Stomach smooth muscle (tissue), 2 donors: ENCODE measurements at regions not wholly inside any gene's neighbourhood (a gene's known extent, or its start where the extent isn't known, plus 50 kb on each side); places are given as distances from the start of the nearest gene placed in this dataset.

Experiments used
- H3K27ac ChIP-seq: one replicate; pipeline ENCODE4 v1.7.0; 2013; ENCODE audit warnings: mild to moderate bottlenecking, low read length, inconsistent platforms
- H3K27me3 ChIP-seq, 2 donors: one replicate each; pipeline ENCODE4 v1.7.0; 2013; ENCODE audit warnings: low read length in 2 of 2; ENCODE audit not compliant: insufficient read depth in 2 of 2, control insufficient read depth in 1 of 2
- H3K36me3 ChIP-seq, 2 donors: one replicate each; pipeline ENCODE4 v1.7.0; 2013; ENCODE audit warnings: low read length in 2 of 2; ENCODE audit not compliant: control insufficient read depth in 2 of 2, insufficient read depth in 2 of 2
- H3K4me1 ChIP-seq: one replicate; pipeline ENCODE4 v1.7.0; 2013; ENCODE audit warnings: low read length; ENCODE audit not compliant: control insufficient read depth, insufficient read depth
- H3K4me3 ChIP-seq, 2 donors: one replicate each; pipeline ENCODE4 v1.7.0; 2013; ENCODE audit warnings: low read length in 2 of 2
- H3K9ac ChIP-seq, 2 donors: one replicate each; pipeline ENCODE4 v1.7.0; 2013; ENCODE audit warnings: low read length in 2 of 2, mild to moderate bottlenecking in 1 of 2
- H3K9me3 ChIP-seq, 2 donors: one replicate each; pipeline ENCODE4 v1.7.0; 2013; ENCODE audit warnings: low read length in 2 of 2; ENCODE audit not compliant: control insufficient read depth in 2 of 2
- donor health status: healthy.
- donor health status: Pancreatic carcinoma.

DNA sequence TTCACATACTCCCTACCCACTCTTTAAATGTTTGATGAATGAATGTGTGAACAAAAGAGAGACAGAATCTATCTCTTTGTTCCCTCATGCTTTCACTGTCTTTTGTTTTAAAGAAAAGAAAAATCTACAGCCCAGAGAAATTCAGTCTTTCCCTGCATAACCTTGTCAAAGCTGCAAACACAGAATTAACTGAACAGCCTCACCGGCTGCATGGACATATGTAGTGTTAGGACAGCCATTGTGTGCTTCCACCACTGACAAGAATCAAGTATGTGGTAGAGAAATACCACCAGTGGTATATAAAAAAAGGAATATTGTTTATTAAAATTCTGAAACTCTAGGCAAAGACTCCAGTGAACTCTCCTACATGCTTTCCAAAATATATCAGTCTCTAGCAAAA lies 348.4 kb upstream of the NBEA start:
- Histone ChIP-seq H3K36me3 (no peaks in the 10 kb centered on the region), H3K27ac (no peak overlapping the region), H3K27me3 (no peaks in the 10 kb centered on the region), H3K4me1 (peaks cover 11% of the 10 kb centered on the region), H3K9ac (no peak overlapping the region), H3K9me3 (peaks cover 0 to 3% of the 10 kb centered on the region in 2 donors), H3K4me3 (no peak overlapping the region)

DNA sequence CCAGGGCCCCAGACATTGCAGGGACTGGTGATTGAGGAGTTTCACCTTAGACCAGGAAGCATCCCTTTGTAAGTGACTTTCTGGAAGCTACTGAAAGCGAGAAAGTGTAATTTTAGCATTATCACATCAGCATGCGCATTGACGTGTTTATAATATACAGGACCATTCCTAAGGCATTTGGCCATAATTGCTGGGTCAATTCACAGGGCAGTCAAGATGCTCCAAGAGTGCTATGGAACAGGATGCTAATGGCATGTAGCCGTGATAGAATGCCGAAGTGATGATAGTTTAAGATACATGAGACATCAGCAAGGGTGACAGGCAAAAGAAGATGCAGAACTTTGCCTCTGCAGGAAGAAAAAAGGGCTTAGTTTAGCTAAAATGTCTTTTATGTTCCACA lies 347.6 kb upstream of the NBEA start:
- Histone ChIP-seq H3K36me3 (no peaks in the 10 kb centered on the region), H3K27me3 (no peaks in the 10 kb centered on the region), H3K4me3 (no peak overlapping the region), H3K27ac (no peak overlapping the region), H3K9me3 (peaks cover 0 to 3% of the 10 kb centered on the region in 2 donors), H3K4me1 (peaks cover 11% of the 10 kb centered on the region), H3K9ac (no peak overlapping the region)

DNA sequence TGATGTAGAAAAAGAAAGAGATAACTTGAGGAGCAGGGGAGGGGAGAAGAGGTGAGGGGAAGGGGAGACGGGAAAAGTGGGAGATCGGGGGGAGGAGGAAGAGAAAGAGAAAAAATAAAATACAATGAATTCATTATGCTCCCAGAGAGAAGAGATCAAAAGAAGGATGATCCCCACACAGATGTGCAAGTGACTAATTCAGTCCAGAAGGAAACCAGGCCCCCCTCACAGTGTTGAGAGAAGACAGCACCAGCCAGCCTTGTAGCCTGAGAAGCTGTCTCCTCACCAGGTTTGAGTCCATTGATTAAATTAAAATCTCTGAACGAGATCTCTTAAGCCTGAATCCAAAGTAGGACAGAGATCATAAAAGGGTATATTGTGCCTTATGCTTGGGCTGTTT lies 333.7 kb upstream of the NBEA start:
- no peaks in the 10 kb centered on the region for H3K4me1 ChIP-seq
- no peaks in the 10 kb centered on the region for H3K27me3 ChIP-seq
- H3K27ac ChIP-seq, result no peak overlapping the region
- no peaks in the 10 kb centered on the region for H3K36me3 ChIP-seq
- H3K4me3 ChIP-seq, result no peak overlapping the region
- no peak overlapping the region for H3K9ac ChIP-seq
- H3K9me3 ChIP-seq, result no peaks in the 10 kb centered on the region

DNA sequence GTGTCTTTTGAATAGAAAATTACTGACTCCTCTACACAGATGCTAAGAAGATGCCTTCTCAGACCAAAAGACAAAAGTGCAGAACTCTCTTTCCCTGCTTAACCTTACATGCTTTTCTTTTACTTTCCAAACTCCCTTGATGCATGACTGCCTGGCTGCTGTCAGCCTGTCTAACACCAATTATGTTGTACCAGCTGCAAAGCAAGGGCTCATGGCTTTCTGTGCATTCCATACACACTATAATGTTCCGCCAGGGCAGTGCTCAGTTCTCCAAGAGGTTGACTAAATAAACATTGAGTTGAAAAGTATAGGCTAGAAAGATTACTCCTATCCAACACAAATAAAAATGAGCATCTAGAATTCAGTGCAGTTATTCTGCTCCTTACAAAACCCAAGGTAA lies 330.4 kb upstream of the NBEA start:
- Histone ChIP-seq H3K27ac (no peak overlapping the region), H3K27me3 (no peaks in the 10 kb centered on the region), H3K36me3 (no peaks in the 10 kb centered on the region), H3K4me3 (no peak overlapping the region), H3K9me3 (no peaks in the 10 kb centered on the region), H3K4me1 (no peaks in the 10 kb centered on the region), H3K9ac (no peak overlapping the region)

DNA sequence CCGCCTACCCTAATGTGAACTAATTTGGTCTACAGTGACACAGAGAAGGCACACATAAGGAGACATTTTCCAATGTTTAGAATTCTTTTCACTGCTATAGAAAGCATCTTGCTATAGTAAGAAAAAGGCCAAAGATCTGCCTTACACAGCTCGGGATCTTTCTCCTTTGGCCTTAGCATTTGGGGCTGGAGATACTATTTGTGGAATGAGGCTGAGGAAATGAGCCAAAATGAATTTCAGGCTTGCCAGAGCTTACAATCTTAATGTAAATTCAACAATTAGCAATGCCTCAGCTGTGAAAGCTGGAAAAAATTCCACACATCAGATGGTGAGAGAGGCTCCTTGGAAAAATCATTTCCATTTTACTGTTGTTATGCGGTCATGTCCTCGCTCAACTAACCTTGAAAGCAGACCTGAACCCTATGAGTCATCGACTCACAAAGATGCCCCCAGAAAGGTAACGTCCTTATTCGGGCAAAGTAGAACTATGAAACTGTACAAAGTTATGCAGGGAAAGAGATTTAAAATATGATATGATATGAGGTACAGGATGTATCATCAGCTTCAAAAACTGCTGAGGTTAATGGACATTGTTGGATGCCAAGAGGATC lies 324.5 kb upstream of the NBEA start:
- Histone ChIP-seq H3K9me3 (no peaks in the 10 kb centered on the region), H3K27me3 (no peaks in the 10 kb centered on the region), H3K4me1 (no peaks in the 10 kb centered on the region), H3K36me3 (no peaks in the 10 kb centered on the region), H3K9ac (no peak overlapping the region), H3K4me3 (no peak overlapping the region), H3K27ac (no peak overlapping the region)

DNA sequence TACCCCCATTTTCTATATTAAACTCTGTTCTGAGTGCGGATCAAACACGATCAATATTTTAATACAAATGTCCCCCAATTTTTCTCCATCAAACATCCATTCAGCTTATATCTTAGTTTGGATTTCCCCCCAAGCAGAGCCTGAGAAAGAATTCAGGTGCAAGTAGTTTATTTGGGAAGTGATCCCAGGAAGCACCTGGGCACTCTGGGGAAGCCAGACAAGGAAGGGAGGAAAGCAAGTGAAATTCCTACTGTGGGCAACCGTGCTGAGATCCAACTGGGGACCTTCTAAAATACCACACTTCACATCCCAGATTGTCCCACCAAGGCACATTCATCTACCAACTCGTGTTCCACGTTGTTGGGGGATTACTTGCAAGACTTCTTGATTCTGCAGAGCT lies 323.4 kb upstream of the NBEA start:
- H3K27ac ChIP-seq, result no peak overlapping the region
- H3K36me3 ChIP-seq, result no peaks in the 10 kb centered on the region
- no peak overlapping the region for H3K9ac ChIP-seq
- no peaks in the 10 kb centered on the region for H3K9me3 ChIP-seq
- no peaks in the 10 kb centered on the region for H3K27me3 ChIP-seq
- no peak overlapping the region for H3K4me3 ChIP-seq
- no peaks in the 10 kb centered on the region for H3K4me1 ChIP-seq

DNA sequence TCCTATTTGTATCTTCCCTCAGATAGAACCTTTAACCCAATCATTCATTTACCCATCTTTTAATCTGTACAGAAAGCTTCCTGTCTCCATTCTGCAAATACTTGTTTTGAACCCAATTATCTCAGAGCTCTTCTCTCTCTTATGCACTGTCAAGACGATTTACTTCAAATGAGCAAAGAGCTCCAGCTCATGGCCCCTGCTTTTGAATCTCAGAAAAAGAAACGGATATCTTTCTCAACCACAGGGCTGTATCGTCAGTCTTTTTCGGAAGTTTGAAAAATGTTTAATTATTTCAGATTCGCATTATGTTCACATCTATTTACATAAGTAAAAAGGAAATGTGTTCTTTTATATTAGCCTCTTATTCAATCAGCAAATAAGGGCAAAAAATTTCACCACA lies 322.7 kb upstream of the NBEA start:
- no peaks in the 10 kb centered on the region for H3K9me3 ChIP-seq
- H3K36me3 ChIP-seq, result no peaks in the 10 kb centered on the region
- H3K4me3 ChIP-seq, result no peak overlapping the region
- H3K27me3 ChIP-seq, result no peaks in the 10 kb centered on the region
- no peaks in the 10 kb centered on the region for H3K4me1 ChIP-seq
- no peak overlapping the region for H3K9ac ChIP-seq
- no peak overlapping the region for H3K27ac ChIP-seq

DNA sequence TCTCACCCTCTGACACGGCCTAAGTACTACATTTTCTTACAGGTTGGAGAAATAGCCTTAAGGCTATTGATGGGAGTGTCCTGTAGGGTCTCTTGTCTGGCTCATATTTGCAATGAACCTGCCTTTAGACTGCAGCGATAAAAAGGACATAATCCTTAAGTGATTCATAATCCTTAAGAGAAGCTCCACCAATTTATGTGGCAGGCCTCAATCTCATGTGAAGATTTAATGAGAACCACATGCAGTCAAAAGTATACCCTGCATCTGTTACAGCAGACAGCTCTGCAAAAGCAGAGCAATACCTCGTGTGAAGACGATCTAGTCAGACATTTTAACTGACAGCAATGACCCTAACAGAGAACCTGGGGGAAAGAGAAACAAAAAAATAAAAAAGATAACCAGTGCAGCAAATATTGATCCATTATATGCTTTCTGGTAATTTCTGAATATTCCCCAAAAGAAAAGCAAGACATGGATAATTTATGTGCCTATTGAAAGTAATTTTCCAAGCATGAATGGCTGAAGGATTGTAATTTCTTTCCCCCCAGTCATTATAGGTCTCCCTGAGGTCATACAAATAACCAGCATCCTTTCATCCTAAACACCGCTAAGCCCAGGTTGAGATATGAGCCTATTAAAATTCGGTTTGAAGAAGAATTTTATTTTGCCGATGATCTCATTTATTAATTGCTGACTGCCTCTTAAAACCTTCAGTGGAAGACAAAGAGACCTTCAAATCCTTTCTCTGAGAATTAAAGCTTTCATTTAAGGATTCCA lies 321.8 kb upstream of the NBEA start:
- no peak overlapping the region for H3K27ac ChIP-seq
- H3K4me3 ChIP-seq, result no peak overlapping the region
- no peaks in the 10 kb centered on the region for H3K4me1 ChIP-seq
- no peaks in the 10 kb centered on the region for H3K27me3 ChIP-seq
- H3K9ac ChIP-seq, result no peak overlapping the region
- H3K36me3 ChIP-seq, result no peaks in the 10 kb centered on the region
- H3K9me3 ChIP-seq, result no peaks in the 10 kb centered on the region

DNA sequence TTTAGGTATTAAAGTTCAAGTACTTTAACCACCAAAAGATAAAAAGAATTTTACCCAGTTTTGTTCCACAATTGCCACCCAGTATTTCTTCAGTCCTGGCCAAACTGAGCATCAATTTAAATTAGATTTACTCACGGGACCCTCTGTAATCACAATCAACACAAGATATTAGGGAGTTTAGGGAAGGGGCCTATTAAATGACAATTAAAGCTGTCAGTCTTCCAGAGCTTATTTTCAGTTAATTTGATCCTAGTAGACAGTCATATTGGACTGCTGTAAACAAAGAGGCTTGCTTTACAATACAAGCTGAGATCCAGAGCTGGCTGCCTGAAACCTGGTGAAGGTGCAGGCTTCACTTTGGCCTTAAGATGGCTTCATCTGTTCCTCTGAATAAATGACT lies 321.2 kb upstream of the NBEA start:
- Histone ChIP-seq H3K36me3 (no peaks in the 10 kb centered on the region), H3K27me3 (no peaks in the 10 kb centered on the region), H3K9ac (no peak overlapping the region), H3K9me3 (no peaks in the 10 kb centered on the region), H3K27ac (no peak overlapping the region), H3K4me1 (no peaks in the 10 kb centered on the region), H3K4me3 (no peak overlapping the region)

DNA sequence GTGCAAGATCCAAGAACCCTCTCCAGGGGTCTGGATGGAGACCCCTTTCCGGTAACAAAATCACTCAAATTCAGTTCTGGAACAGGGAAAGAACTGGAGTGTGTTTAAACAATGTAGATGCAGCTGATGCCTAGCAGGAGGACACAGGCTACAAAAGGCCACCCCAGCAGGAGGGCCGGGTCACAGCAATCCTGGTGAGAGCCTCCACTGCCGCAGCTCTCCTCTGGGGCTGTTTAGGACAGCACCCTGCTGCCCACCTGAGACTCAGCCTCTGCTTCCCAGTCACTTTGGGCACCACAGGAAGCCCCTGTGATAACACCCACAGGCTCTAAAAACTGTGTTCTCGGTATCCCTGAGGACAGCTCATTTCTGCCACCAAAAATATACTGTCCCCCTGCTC lies 318.7 kb upstream of the NBEA start:
- Histone ChIP-seq H3K9me3 (no peaks in the 10 kb centered on the region), H3K4me3 (no peak overlapping the region), H3K27ac (no peak overlapping the region), H3K36me3 (no peaks in the 10 kb centered on the region), H3K9ac (no peak overlapping the region), H3K27me3 (no peaks in the 10 kb centered on the region), H3K4me1 (peaks cover 3% of the 10 kb centered on the region)

DNA sequence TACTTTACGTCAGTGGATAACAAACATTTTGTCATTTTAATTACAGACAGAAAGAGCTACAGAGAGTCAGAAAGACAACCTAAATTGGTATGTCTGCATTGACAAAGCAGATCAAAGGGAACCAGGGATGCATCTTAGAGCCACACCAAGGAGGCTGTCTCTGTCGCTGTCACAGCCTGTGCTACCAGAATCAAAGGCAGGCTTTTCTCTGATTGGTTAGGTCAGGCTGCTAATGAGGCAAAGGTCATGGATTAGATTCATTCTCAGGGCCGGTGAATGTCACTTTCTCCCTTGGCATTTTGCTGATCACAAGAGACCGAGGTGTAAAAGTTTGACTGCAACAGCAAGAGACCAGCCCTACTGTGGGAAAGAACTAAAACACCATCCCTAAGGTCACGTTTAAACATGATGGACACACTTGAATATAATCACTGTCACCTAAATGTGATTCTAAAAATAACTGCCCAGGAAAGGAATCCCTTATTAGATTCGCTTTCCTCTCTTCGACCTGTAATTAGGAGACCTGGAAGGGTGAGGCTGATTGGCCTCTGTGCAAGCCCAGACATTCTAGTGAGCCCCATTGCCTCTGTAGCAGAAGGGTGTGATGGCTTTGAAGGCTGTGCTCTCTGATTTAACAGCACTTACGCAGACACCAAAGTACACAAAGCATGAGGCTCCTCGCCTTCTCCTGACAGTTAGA lies 314.4 kb upstream of the NBEA start:
- Histone ChIP-seq H3K27me3 (no peaks in the 10 kb centered on the region), H3K9me3 (no peaks in the 10 kb centered on the region), H3K4me1 (peaks cover 3% of the 10 kb centered on the region), H3K27ac (no peak overlapping the region), H3K9ac (no peak overlapping the region), H3K36me3 (no peaks in the 10 kb centered on the region), H3K4me3 (no peak overlapping the region)
